Mesendoderm (in vitro differentiated cells): ENCODE measurements at regions not wholly inside any gene's neighbourhood (a gene's known extent, or its start where the extent isn't known, plus 50 kb on each side); places are given as distances from the start of the nearest gene placed in this dataset.

Experiments used
- DNase-seq: peaks from one replicate; pipeline ENCODE4 v3.0.0; 2013
- H2AK5ac ChIP-seq: 2 replicates; pipeline ENCODE4 v1.6.1; 2013; ENCODE audit warnings: low read length, inconsistent platforms
- H2BK120ac ChIP-seq: 2 replicates; pipeline ENCODE4 v1.6.1; 2013; ENCODE audit warnings: low read depth, mild to moderate bottlenecking, low read length, moderate library complexity, mixed read lengths
- H2BK15ac ChIP-seq: replicated peaks from 2 replicates; pipeline ENCODE4 v1.6.1; 2013; ENCODE audit warnings: low read depth, mild to moderate bottlenecking, moderate library complexity
- H2BK5ac ChIP-seq: 2 replicates; pipeline ENCODE4 v1.6.1; 2013; ENCODE audit warnings: low read length, inconsistent platforms
- H3K18ac ChIP-seq: 2 replicates; pipeline ENCODE4 v1.6.1; 2013; ENCODE audit warnings: mild to moderate bottlenecking, low read length, mixed read lengths
- H3K23ac ChIP-seq: one replicate; pipeline ENCODE4 v1.6.1; 2013; ENCODE audit warnings: low read length
- H3K27ac ChIP-seq: 2 replicates; pipeline ENCODE4 v1.5.1; 2013; ENCODE audit warnings: low read depth, mild to moderate bottlenecking, inconsistent platforms, low read length, moderate library complexity
- H3K27me3 ChIP-seq: 2 replicates; pipeline ENCODE4 v1.6.1; 2013; ENCODE audit warnings: low read length, control low read depth, mild to moderate bottlenecking, inconsistent platforms; ENCODE audit not compliant: insufficient read depth, poor library complexity
- H3K36me3 ChIP-seq: 2 replicates; pipeline ENCODE4 v1.6.1; 2013; ENCODE audit warnings: low read length, inconsistent platforms; ENCODE audit not compliant: control insufficient read depth, insufficient read depth
- H3K4ac ChIP-seq: one replicate; pipeline ENCODE4 v1.6.1; 2013; ENCODE audit warnings: low read depth, mild to moderate bottlenecking, low read length, moderate library complexity
- H3K4me1 ChIP-seq: 2 replicates; pipeline ENCODE4 v1.6.1; 2013; ENCODE audit warnings: low read depth, low read length, inconsistent platforms; ENCODE audit not compliant: control insufficient read depth
- H3K4me2 ChIP-seq: 2 replicates; pipeline ENCODE4 v1.6.1; 2013; ENCODE audit warnings: low read length
- H3K4me3 ChIP-seq: 2 replicates; pipeline ENCODE4 v1.5.1; 2013; ENCODE audit warnings: mild to moderate bottlenecking, low read length
- H3K56ac ChIP-seq: one replicate; pipeline ENCODE4 v1.6.1; 2013; ENCODE audit warnings: low read length
- H3K79me1 ChIP-seq: 2 replicates; pipeline ENCODE4 v1.6.1; 2013; ENCODE audit warnings: low read length, inconsistent platforms
- H3K79me2 ChIP-seq: 2 replicates; pipeline ENCODE4 v1.6.1; 2013; ENCODE audit warnings: mild to moderate bottlenecking, low read length; ENCODE audit not compliant: control insufficient read depth, insufficient read depth
- H3K9ac ChIP-seq: 2 replicates; pipeline ENCODE4 v1.6.1; 2013; ENCODE audit warnings: low read length, inconsistent platforms
- H4K5ac ChIP-seq: one replicate; pipeline ENCODE4 v1.6.1; 2013; ENCODE audit warnings: low read length
- H4K8ac ChIP-seq: one replicate; pipeline ENCODE4 v1.6.1; 2013; ENCODE audit warnings: low read depth, mild to moderate bottlenecking, control low read depth, low read length, moderate library complexity
- WGBS: extraction: QIAGEN DNeasy Blood & Tissue Kit; methylation state at CpG from one replicate; pipeline ENCODE4 v1.1.7; 2013; ENCODE audit warnings: low lambda C conversion rate, missing lambda C conversion rate; ENCODE audit not compliant: insufficient coverage; ENCODE audit errors: extremely low coverage; 5-methylcytosine and 5-hydroxymethylcytosine counted together

DNA sequence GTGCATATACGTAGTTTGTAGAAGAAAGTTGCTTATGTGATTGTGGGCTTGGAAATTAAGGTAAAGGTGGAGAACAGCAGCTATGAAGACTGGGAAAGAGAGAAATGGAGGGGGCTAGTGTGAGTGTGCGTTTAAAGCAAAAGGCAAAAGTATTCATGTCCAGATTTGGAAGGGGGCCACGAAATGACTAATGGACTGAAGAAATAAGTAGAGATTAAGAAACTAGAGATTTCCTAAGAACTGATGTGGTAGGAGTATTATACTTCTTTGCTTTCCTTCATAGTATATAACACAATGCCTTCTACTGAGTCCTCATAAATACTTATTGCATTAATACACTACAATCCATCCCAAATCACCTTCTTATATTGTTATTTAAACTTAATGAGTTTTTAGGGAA, 298.6 kb upstream of the NOVA1 start:
- Histone ChIP-seq H3K9ac (no peak overlapping the region), H3K56ac (no peak overlapping the region), H2BK5ac (no peak overlapping the region), H3K36me3 (no peaks in the 10 kb centered on the region), H2BK15ac (no peak overlapping the region), H3K18ac (no peak overlapping the region), H3K4me3 (no peak overlapping the region), H3K27me3 (no peaks in the 10 kb centered on the region), H4K5ac (no peak overlapping the region), H3K79me2 (no peaks in the 10 kb centered on the region), H2AK5ac (no peak overlapping the region), H2BK120ac (no peak overlapping the region), H3K4ac (no peak overlapping the region), H4K8ac (no peak overlapping the region), H3K4me1 (no peaks in the 10 kb centered on the region), H3K79me1 (no peaks in the 10 kb centered on the region), H3K4me2 (no peak overlapping the region), H3K23ac (no peak overlapping the region), H3K27ac (no peak overlapping the region)
- whole genome bisulfite sequencing = no CpG with 5 or more reads among the region's 3 CpGs
- no peak for DNase-seq

DNA sequence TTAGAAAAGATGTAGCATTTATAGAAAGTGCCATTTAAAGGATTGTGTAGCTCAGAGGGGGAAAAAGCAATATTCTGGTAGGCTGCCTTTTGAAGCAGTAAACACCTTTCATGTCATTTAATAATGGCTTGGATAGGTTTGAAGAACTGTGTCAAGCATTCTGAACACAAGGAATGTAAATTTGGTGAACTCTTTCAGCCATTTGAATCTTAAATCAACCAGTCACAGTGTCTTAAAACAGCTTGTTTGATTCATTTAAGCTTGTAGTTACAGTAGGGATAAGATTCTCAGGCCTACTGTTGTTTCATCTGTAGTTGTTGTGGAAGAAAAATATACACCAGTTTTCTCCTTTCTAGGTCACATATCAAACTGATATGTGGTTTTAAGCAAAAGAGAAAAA, 299.4 kb upstream of the NOVA1 start:
- Histone ChIP-seq H4K8ac (no peak overlapping the region), H3K79me2 (no peaks in the 10 kb centered on the region), H3K79me1 (no peaks in the 10 kb centered on the region), H3K18ac (no peak overlapping the region), H3K4me2 (no peak overlapping the region), H3K4ac (no peak overlapping the region), H2BK15ac (no peak overlapping the region), H3K56ac (no peak overlapping the region), H4K5ac (no peak overlapping the region), H3K9ac (no peak overlapping the region), H2BK120ac (no peak overlapping the region), H3K27me3 (no peaks in the 10 kb centered on the region), H3K23ac (no peak overlapping the region), H2AK5ac (no peak overlapping the region), H3K4me1 (no peaks in the 10 kb centered on the region), H3K4me3 (no peak overlapping the region), H2BK5ac (no peak overlapping the region), H3K27ac (no peak overlapping the region), H3K36me3 (no peaks in the 10 kb centered on the region)
- no peak for DNase-seq

DNA sequence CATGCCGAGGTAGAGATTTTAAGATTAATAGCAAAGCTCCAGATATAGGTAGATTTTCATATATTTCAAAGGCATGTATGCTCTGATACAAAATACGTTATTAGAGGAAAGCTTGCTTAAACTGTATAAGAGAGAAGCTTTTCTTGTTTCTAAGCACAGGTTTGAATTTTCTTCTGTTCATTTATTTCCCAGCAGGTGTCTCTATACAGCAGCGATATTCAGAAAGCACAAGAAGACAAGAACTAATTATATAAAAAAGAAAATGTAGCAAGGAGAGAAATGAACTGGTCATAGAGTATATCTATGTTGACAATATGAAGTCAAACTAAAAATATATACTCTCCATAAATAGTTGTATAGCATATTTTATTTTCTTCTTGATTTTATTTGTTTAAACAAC, 307.4 kb upstream of the NOVA1 start:
- Histone ChIP-seq H3K4me2 (no peak overlapping the region), H3K79me2 (no peaks in the 10 kb centered on the region), H2BK120ac (no peak overlapping the region), H2BK5ac (no peak overlapping the region), H3K18ac (no peak overlapping the region), H2AK5ac (no peak overlapping the region), H3K23ac (no peak overlapping the region), H3K9ac (no peak overlapping the region), H3K4ac (no peak overlapping the region), H3K27me3 (no peaks in the 10 kb centered on the region), H3K36me3 (no peaks in the 10 kb centered on the region), H3K27ac (no peak overlapping the region), H3K56ac (no peak overlapping the region), H2BK15ac (no peak overlapping the region), H4K8ac (no peak overlapping the region), H3K4me3 (no peak overlapping the region), H3K4me1 (no peaks in the 10 kb centered on the region), H4K5ac (no peak overlapping the region), H3K79me1 (no peaks in the 10 kb centered on the region)
- WGBS = no CpG with 5 or more reads among the region's 3 CpGs
- DNase-seq = no peak

DNA sequence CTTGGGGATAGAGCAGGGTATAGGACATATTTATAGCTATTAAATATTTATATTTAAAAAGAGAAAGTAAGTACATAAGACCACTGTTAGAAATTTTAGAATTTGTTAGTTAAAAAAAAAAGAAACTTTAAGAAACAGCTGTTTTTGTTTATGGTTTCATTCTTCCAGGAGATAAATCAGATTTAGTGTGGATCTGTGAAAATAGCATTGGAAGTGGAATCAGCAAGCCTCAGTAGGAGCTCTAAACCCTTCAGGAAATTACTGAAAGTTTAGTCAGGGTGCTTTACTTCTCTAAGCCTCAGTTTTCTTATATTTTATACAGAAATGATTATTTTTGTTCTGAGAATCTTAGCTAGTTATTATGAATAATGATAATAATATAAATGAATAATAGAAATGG, 316.0 kb upstream of the NOVA1 start:
- Histone ChIP-seq H3K79me1 (no peaks in the 10 kb centered on the region), H3K4me3 (no peak overlapping the region), H3K9ac (no peak overlapping the region), H3K18ac (no peak overlapping the region), H3K4me2 (no peak overlapping the region), H3K36me3 (no peaks in the 10 kb centered on the region), H3K4ac (no peak overlapping the region), H2BK5ac (no peak overlapping the region), H2BK120ac (no peak overlapping the region), H4K8ac (no peak overlapping the region), H2BK15ac (no peak overlapping the region), H3K27ac (no peak overlapping the region), H3K27me3 (no peaks in the 10 kb centered on the region), H3K79me2 (no peaks in the 10 kb centered on the region), H3K23ac (no peak overlapping the region), H3K4me1 (no peaks in the 10 kb centered on the region), H2AK5ac (no peak overlapping the region), H3K56ac (no peak overlapping the region), H4K5ac (no peak overlapping the region)
- no peak for DNase-seq

DNA sequence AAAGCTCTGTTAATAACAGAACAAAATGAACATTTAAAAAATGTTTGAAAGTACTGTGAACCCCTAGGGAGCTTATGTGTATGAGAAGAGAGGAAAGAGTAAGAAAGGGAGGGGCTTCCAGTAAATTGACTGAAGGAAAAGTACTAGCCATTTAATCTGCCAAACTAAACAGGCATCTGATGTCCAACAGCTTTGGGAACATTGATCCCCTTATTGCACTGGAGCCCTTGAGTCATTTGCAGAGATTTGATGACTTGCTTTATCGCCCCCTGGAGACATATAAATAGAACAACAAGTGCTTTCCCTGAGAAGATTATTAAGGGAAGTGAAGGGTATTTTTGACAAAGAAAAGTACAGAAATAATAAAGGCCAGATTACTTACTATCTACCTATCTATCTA, 319.3 kb upstream of the NOVA1 start:
- H2BK120ac ChIP-seq = no peak overlapping the region
- no peak overlapping the region for H3K4me2 ChIP-seq
- H2AK5ac ChIP-seq = no peak overlapping the region
- H2BK15ac ChIP-seq = no peak overlapping the region
- H3K23ac ChIP-seq = no peak overlapping the region
- WGBS = no CpG with 5 or more reads among the region's 1 CpG
- no peaks in the 10 kb centered on the region for H3K27me3 ChIP-seq
- no peak overlapping the region for H3K18ac ChIP-seq
- H3K79me1 ChIP-seq = no peaks in the 10 kb centered on the region
- H3K79me2 ChIP-seq = no peaks in the 10 kb centered on the region
- H3K4me3 ChIP-seq = no peak overlapping the region
- no peak overlapping the region for H4K5ac ChIP-seq
- no peaks in the 10 kb centered on the region for H3K4me1 ChIP-seq
- H3K27ac ChIP-seq = no peak overlapping the region
- no peak overlapping the region for H3K4ac ChIP-seq
- H3K9ac ChIP-seq = no peak overlapping the region
- DNase-seq = peak; percentile 54
- H3K56ac ChIP-seq = no peak overlapping the region
- no peak overlapping the region for H4K8ac ChIP-seq
- no peaks in the 10 kb centered on the region for H3K36me3 ChIP-seq
- no peak overlapping the region for H2BK5ac ChIP-seq

DNA sequence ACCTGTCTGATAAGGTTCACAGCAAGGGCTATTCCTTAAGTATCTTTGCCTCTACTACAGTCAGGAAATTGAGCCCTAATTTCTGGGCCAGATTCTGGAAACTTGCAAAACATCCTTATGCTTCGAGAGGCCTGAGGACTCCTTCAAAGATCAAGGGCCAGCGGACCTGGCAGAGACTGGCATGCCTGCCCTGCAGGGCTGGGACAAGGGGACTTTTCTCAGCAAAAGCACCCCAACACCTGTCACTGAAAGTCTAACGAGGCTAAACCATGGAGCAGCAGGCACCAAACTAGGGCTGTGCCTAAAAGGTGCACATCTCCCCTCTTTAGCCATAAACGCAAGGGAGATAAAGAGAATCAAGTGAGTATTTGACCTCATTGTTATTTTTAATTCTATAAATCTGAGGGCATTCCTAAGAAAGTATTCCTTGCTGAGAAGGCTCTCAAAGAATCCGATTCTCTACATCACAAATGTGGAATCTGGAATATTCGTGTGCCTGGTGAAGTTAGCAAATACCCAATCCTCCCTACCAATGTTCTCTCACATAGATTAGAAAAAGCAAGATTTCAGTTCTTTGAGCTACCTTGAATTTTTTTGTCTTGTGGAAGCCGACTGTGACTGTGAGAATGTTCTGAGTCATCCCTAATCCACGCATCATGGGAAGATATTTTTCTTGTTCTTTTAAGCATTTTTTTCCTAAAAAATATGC, 328.2 kb upstream of the NOVA1 start:
- no peak overlapping the region for H3K4me3 ChIP-seq
- H2BK5ac ChIP-seq = no peak overlapping the region
- no peak overlapping the region for H3K4me2 ChIP-seq
- no peak overlapping the region for H2AK5ac ChIP-seq
- no peak overlapping the region for H4K5ac ChIP-seq
- no peak overlapping the region for H3K23ac ChIP-seq
- H3K27me3 ChIP-seq = no peaks in the 10 kb centered on the region
- H3K4me1 ChIP-seq = no peaks in the 10 kb centered on the region
- DNase-seq = peak; percentile 69
- H3K27ac ChIP-seq = peak overlapping the region; percentile 45
- no peaks in the 10 kb centered on the region for H3K36me3 ChIP-seq
- no peak overlapping the region for H3K18ac ChIP-seq
- no peak overlapping the region for H2BK120ac ChIP-seq
- no peak overlapping the region for H2BK15ac ChIP-seq
- no peak overlapping the region for H3K4ac ChIP-seq
- H3K9ac ChIP-seq = no peak overlapping the region
- H4K8ac ChIP-seq = no peak overlapping the region
- no CpG with 5 or more reads among the region's 8 CpGs for WGBS
- no peaks in the 10 kb centered on the region for H3K79me1 ChIP-seq
- H3K56ac ChIP-seq = peak overlapping the region; percentile 17
- no peaks in the 10 kb centered on the region for H3K79me2 ChIP-seq
